ENCODE measurements at regions not wholly inside any gene's neighbourhood (a gene's known extent, or its start where the extent isn't known, plus 50 kb on each side); places are given as distances from the start of the nearest gene placed in this dataset.

GRCh38 chr10:127679642-127680255 lies 57.2 kb upstream of the FOXI2 start:
- H3K27ac ChIP-seq (ENCODE audit: poor library complexity, severe bottlenecking) = no peak overlapping the region
- H3K9me3 ChIP-seq (ENCODE audit: severe bottlenecking) = no peaks in the 10 kb centered on the region
- peaks cover 3% of the 10 kb centered on the region for H3K27me3 ChIP-seq (ENCODE audit: insufficient read depth, poor library complexity, severe bottlenecking)
- ATAC-seq (ENCODE audit: low read depth) = no peak
- no peaks in the 10 kb centered on the region for H3K4me1 ChIP-seq (ENCODE audit: insufficient read depth, poor library complexity, severe bottlenecking)
- H3K36me3 ChIP-seq (ENCODE audit: low read depth) = no peaks in the 10 kb centered on the region
- DNase-seq (ENCODE audit: low spot score) = no peak
- no peak overlapping the region for H3K4me3 ChIP-seq (ENCODE audit: severe bottlenecking)
- TF ChIP-seq CTCF (IDR thresholded peaks at IDR 0.05; ENCODE audit: poor library complexity, severe bottlenecking) = peak; percentile 20

Data from RWPE2 (cell line).